ENCODE measurements at regions not wholly inside any gene's neighbourhood (a gene's known extent, or its start where the extent isn't known, plus 50 kb on each side); places are given as distances from the start of the nearest gene placed in this dataset.

GRCh38 chr4:41880022-41880837 lies 55.0 kb upstream of the TMEM33 start:
- no peak for TF ChIP-seq CEBPB (IDR thresholded peaks at IDR 0.05)
- TF ChIP-seq, protein P1, sequence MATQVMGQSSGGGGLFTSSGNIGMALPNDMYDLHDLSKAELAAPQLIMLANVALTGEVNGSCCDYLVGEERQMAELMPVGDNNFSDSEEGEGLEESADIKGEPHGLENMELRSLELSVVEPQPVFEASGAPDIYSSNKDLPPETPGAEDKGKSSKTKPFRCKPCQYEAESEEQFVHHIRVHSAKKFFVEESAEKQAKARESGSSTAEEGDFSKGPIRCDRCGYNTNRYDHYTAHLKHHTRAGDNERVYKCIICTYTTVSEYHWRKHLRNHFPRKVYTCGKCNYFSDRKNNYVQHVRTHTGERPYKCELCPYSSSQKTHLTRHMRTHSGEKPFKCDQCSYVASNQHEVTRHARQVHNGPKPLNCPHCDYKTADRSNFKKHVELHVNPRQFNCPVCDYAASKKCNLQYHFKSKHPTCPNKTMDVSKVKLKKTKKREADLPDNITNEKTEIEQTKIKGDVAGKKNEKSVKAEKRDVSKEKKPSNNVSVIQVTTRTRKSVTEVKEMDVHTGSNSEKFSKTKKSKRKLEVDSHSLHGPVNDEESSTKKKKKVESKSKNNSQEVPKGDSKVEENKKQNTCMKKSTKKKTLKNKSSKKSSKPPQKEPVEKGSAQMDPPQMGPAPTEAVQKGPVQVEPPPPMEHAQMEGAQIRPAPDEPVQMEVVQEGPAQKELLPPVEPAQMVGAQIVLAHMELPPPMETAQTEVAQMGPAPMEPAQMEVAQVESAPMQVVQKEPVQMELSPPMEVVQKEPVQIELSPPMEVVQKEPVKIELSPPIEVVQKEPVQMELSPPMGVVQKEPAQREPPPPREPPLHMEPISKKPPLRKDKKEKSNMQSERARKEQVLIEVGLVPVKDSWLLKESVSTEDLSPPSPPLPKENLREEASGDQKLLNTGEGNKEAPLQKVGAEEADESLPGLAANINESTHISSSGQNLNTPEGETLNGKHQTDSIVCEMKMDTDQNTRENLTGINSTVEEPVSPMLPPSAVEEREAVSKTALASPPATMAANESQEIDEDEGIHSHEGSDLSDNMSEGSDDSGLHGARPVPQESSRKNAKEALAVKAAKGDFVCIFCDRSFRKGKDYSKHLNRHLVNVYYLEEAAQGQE (IDR thresholded peaks at IDR 0.05; ENCODE audit: low read depth), result no peak
- TF ChIP-seq FOXM1 (IDR thresholded peaks at IDR 0.05; ENCODE audit: borderline replicate concordance, low read depth), result no peak
- TF ChIP-seq ZBTB7A (IDR thresholded peaks at IDR 0.05; ENCODE audit: low read depth), result no peak
- no peak for TF ChIP-seq MAX (IDR thresholded peaks at IDR 0.05)
- no peak for TF ChIP-seq TAF1 (IDR thresholded peaks at IDR 0.05; ENCODE audit: low read depth)
